GM18508 (cell line): ENCODE measurements at regions not wholly inside any gene's neighbourhood (a gene's known extent, or its start where the extent isn't known, plus 50 kb on each side); places are given as distances from the start of the nearest gene placed in this dataset.

Experiments
- ATAC-seq: cut with Tn5 transposase; IDR thresholded peaks from one replicate; pipeline ENCODE4 v1.9.1; 2021; ENCODE audit warnings: moderate number of reproducible peaks; ENCODE audit not compliant: insufficient read depth, unreplicated experiment

DNA sequence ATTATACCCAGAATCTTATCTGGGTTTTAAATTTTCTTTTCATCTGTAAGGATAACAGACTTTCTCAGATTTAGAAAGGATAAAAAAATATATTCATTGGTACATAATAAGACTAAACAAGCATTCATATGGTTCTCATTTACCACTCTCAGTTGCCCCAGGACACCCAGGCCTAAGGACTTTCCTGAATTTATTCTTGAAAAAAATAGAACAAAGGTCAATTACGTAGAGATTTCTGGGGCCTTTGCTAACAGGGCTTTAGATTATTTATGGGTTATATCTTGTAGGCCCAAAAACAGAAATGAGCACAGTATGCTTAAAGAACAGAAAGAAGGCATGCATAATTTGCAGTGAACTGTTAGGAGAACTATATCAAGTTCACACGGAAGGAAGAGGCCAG lies 269.0 kb upstream of the COL3A1 start:
- ATAC-seq, result no peak

GRCh38 chr2:188713961-188714360 lies 260.2 kb upstream of the COL3A1 start:
- no peak for ATAC-seq

- ATAC-seq, result no peak
These were observed 253.2 kb upstream of the COL3A1 start for GRCh38 chr2:188720811-188721605.

- no peak for ATAC-seq
These were observed 252.4 kb upstream of the COL3A1 start for GRCh38 chr2:188721784-188722183.

DNA sequence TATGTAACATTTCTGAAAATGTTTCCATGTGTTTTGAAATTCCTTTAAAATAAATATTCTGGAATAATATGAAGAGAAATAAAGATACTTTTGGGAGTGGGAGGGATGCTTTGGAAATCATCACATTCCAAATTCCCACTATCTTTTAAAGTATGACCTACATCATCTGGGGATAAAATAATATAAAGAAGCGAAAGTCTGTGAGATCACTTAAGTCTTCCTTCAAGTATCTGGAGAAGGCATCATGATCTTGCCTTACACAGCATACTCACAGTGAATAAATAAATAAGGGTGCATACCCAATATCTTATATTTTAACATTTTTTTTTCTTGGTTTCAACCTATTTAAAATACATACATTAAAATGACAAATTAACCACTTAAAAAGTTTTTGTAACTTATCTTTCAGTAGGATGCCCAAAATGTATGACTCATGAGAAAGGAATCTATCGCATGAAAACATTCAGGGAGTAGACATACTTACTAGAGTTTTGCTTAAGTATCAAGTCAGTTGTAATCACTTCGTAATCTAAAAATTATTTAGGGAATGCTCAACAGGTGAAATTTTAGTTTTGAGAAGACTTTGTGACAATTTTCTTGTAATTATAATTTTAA lies 248.3 kb upstream of the COL3A1 start:
- no peak for ATAC-seq

- ATAC-seq, result no peak
These were observed 247.4 kb upstream of the COL3A1 start for GRCh38 chr2:188726626-188727247.

DNA sequence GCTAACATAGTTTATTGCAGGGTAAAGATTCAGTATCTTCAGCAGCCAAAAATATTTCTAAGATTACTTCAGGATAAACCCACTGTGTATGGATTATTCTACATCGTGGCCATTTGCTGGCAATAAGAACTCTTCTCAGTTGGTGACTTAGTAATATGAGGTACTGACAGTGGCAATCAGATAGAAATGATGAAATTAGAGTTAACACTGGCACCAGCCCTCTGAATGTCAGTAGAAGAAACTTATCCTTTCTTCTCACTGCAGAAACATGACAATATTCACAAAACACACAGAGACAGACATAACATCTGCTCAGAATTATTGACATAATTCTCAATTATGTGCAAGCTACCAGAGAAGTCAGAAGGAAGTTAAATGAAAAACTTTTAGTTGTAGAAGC lies 246.3 kb upstream of the COL3A1 start:
- ATAC-seq, result no peak

DNA sequence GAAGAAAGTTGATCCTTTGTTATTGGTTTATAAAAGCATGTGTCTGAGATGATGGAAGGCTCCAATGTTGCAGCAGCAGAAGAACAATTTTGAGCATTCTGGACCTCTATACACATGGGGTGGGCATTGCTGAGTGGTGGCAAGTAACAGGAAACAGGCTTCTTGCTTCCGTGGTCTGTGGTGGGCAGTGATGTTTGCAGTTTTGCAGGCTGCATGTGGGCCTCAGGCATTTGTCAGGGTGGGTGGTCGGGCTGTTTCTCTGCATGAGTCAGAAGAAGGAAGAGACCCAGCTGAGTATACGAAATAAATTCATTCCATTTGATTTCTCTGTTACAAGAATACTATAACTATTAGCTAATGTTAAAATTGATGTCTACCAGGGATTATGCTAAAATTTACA lies 239.5 kb upstream of the COL3A1 start:
- ATAC-seq, result no peak

DNA sequence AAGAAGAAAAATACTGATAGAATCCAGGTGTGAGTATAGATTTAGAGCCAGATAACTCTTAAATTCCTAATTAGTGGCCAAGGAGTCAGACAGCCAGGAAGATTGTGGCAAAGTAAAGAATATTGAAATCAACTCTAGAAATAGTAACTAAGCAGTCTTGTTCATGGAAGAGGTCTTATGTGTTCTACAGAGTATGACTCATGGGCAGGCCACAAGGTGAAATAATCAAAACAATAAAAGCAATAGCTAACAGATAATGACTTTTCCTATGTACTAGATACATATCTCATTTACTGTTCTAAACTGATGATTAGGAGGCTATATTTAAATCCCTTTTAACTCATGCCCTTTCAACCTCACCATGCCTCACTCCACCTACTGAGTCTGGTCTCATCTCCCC lies 227.4 kb upstream of the COL3A1 start:
- no peak for ATAC-seq

GRCh38 chr2:188751816-188752215 lies 222.4 kb upstream of the COL3A1 start:
- no peak for ATAC-seq

- ATAC-seq, result no peak
These were observed 221.9 kb upstream of the COL3A1 start for GRCh38 chr2:188752311-188752710.

GRCh38 chr2:188762151-188762550 lies 212.0 kb upstream of the COL3A1 start:
- no peak for ATAC-seq

DNA sequence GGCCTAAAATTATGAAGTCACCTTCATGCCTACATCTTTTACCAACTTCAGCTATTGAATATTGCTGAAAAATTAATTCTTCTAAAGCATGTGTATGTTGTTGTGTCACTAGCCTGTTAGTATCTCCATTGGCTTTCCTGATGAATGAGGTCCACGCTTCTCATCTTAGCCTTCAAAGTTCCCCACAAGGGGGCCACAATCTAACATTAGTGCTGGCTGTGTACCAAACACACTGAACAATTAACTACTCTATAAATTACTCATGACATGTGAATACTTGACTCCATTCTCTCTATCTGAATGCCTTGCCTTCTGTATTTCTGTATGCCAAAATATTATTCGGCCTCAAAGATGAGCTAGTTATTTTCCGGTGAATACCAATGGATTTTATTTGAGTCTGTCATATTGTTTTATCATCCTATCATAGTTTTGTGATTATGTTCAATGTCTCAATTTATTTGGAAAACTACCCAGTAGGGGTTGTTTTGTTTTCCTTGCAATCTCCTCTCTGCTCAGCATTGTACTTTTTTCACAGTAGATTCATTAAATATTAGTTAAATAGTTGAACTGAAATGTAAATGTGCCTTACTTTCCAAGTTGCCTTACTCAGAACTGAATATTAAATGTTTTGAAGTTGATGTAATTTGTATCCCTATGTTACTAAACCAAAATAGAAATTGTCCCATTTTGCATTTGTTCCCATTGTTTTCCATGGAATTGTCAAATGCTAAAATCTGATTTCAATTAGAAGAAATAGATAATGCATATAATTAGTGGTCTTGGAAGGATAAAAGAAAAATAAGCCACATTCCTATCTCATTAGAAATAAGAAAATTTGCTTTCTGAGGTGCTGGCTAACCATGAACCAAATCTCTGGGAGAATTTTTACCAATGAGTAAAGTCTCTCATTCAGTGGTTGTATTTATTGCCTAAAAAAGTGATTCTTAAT lies 208.4 kb upstream of the COL3A1 start:
- ATAC-seq, result peak; percentile 58

DNA sequence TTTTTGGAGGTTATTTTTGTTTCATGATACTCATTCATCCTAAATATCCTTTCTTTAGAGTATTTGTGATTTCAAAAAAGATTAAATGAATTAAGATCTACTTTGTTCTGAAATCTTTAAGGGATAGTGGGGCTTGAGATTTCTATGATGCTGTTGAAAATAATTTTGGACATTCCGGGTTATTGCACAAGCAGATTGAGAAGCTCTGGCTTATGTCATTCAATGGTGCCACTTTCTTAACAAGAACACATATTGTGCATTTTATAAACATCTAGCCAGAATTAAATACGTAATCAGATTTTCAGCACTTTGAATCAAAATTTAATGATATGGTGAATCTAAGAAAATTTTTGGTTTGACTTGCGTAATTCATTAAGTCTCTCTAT lies 207.7 kb upstream of the COL3A1 start:
- no peak for ATAC-seq

DNA sequence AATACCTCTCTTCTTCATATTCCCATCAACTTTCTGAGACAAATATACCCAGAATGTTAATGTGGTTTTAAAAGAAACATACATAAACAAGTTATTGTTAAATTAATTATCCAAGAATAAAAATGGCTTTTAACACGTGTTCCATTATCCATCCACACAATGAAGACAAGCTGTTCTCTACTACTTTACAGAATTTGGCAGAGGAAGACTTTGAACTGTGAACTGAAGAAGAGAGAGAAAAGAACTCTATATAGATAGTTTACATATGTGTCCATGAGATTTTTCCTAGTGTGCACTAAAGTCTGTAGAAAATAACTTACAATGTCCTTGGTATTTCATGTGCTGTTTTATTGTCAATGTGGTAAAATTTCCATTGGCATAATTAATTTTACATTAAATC lies 207.0 kb upstream of the COL3A1 start:
- no peak for ATAC-seq

- ATAC-seq, result no peak
These were observed 203.9 kb upstream of the COL3A1 start for GRCh38 chr2:188770296-188770695.

- ATAC-seq, result no peak
These were observed 201.1 kb upstream of the COL3A1 start for GRCh38 chr2:188773075-188773474.

- no peak for ATAC-seq
These were observed 197.5 kb upstream of the COL3A1 start for GRCh38 chr2:188776634-188777033.

- ATAC-seq, result no peak
These were observed 189.9 kb upstream of the COL3A1 start for GRCh38 chr2:188784269-188784762.

- no peak for ATAC-seq
These were observed 189.1 kb upstream of the COL3A1 start for GRCh38 chr2:188785061-188785460.
